GM20000 (cell line): ENCODE measurements at regions not wholly inside any gene's neighbourhood (a gene's known extent, or its start where the extent isn't known, plus 50 kb on each side); places are given as distances from the start of the nearest gene placed in this dataset.

Experiments
- DNase-seq: peaks from one replicate; pipeline ENCODE4 v3.0.0; 2012; ENCODE audit warnings: low spot score
- TF ChIP-seq, protein P1 (sequence below): IDR thresholded peaks from 2 replicates; pipeline ENCODE4 v1.5.1; 2012; ENCODE audit warnings: mild to moderate bottlenecking, control low read depth; ENCODE audit errors: extremely low read depth, missing control alignments

GRCh38 chr1:230537456-230537855, 104.8 kb upstream of the COG2 start:
- TF ChIP-seq, protein P1, sequence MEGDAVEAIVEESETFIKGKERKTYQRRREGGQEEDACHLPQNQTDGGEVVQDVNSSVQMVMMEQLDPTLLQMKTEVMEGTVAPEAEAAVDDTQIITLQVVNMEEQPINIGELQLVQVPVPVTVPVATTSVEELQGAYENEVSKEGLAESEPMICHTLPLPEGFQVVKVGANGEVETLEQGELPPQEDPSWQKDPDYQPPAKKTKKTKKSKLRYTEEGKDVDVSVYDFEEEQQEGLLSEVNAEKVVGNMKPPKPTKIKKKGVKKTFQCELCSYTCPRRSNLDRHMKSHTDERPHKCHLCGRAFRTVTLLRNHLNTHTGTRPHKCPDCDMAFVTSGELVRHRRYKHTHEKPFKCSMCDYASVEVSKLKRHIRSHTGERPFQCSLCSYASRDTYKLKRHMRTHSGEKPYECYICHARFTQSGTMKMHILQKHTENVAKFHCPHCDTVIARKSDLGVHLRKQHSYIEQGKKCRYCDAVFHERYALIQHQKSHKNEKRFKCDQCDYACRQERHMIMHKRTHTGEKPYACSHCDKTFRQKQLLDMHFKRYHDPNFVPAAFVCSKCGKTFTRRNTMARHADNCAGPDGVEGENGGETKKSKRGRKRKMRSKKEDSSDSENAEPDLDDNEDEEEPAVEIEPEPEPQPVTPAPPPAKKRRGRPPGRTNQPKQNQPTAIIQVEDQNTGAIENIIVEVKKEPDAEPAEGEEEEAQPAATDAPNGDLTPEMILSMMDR = no peak
- DNase-seq = no peak

- DNase-seq = no peak
- TF ChIP-seq, protein P1 = no peak
These were observed 105.6 kb upstream of the COG2 start for GRCh38 chr1:230536641-230537155.

DNA sequence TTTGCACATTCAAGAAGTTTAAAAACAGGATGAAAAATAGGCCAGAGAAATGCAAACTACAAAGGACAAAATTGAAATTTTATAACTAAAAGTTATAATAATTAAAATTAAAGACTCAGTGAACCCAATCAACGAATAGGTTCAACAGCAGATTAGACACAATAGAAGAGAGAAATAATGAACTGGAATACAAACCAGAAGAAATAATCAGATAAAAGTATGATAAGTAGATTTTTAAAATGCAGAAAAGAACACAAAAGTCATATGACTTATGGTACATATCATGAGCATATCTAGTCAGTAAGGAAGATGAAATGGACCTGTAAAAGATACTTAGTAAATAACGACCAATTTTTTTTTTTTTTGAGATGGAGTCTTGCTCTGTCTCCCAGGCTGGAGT, 108.1 kb upstream of the COG2 start:
- no peak for DNase-seq
- TF ChIP-seq, protein P1 = no peak

- TF ChIP-seq, protein P1 = no peak
- no peak for DNase-seq
These were observed 105.0 kb upstream of the PGBD5 start for GRCh38 chr1:230531103-230531502.

GRCh38 chr1:230519246-230519645, 93.1 kb upstream of the PGBD5 start:
- DNase-seq = no peak
- TF ChIP-seq, protein P1 = no peak

GRCh38 chr1:230518511-230518910, 92.4 kb upstream of the PGBD5 start:
- TF ChIP-seq, protein P1 = no peak

GRCh38 chr1:230517786-230518185, 91.7 kb upstream of the PGBD5 start:
- no peak for DNase-seq
- TF ChIP-seq, protein P1 = no peak

More at GRCh38 chr1:230518511-230518910, 92.4 kb upstream of the PGBD5 start:
- DNase-seq = no peak
